Neural cell (in vitro differentiated cells): ENCODE measurements at regions not wholly inside any gene's neighbourhood (a gene's known extent, or its start where the extent isn't known, plus 50 kb on each side); places are given as distances from the start of the nearest gene placed in this dataset.

ENCODE experiments used
- H2AFZ ChIP-seq: fragments of 200-600, 300-800 bp; sonication (generic), shearing (Covaris generic); 2 replicates; pipeline ENCODE4 v1.6.0; 2014; ENCODE audit warnings: low read depth, mild to moderate bottlenecking, antibody characterized with exemption, low read length, moderate library complexity
- H3F3A ChIP-seq: fragments of 200-600 bp; shearing (Covaris generic); 2 replicates; pipeline ENCODE4 v1.6.1; 2016; ENCODE audit warnings: mild to moderate bottlenecking, moderate library complexity, mixed read lengths, antibody characterized with exemption, low read length; ENCODE audit not compliant: insufficient read depth, poor library complexity, severe bottlenecking
- H3K27ac ChIP-seq: fragments of 200-600, 300-800 bp; sonication (generic), shearing (Covaris generic); 2 replicates; pipeline ENCODE4 v1.5.1; 2014; ENCODE audit warnings: mild to moderate bottlenecking, low read length, moderate library complexity
- H3K27me3 ChIP-seq: fragments of 300-800, 200-600 bp; sonication (generic), shearing (Covaris generic); 2 replicates; pipeline ENCODE4 v1.6.0; 2014; ENCODE audit warnings: mild to moderate bottlenecking, low read depth, low read length, moderate library complexity; ENCODE audit not compliant: insufficient read depth
- H3K36me3 ChIP-seq: fragments of 300-800, 200-600 bp; sonication (generic), shearing (Covaris generic); 2 replicates; pipeline ENCODE4 v1.5.1; 2014; ENCODE audit warnings: mild to moderate bottlenecking, antibody characterized with exemption, low read length, moderate library complexity; ENCODE audit not compliant: insufficient read depth
- H3K4me2 ChIP-seq: fragments of 300-800, 200-600 bp; sonication (generic), shearing (Covaris generic); 2 replicates; pipeline ENCODE4 v1.6.0; 2014; ENCODE audit warnings: mild to moderate bottlenecking, low read length
- H3K4me3 ChIP-seq: fragments of 300-800, 200-600 bp; sonication (generic), shearing (Covaris generic); 2 replicates; pipeline ENCODE4 v1.5.1; 2014; ENCODE audit warnings: mild to moderate bottlenecking, low read length, moderate library complexity
- H3K79me2 ChIP-seq: fragments of 200-600 bp; shearing (Covaris generic); replicated peaks from 2 replicates; pipeline ENCODE4 v1.6.0; 2014; ENCODE audit warnings: mild to moderate bottlenecking, low read length, moderate library complexity; ENCODE audit not compliant: insufficient read depth
- H3K9ac ChIP-seq: fragments of 300-800, 200-600 bp; sonication (generic), shearing (Covaris generic); 2 replicates; pipeline ENCODE4 v1.6.1; 2016; ENCODE audit warnings: mild to moderate bottlenecking, low read length, mixed read lengths
- H3K9me2 ChIP-seq: fragments of 200-600 bp; shearing (Covaris generic); 2 replicates; pipeline ENCODE4 v1.6.1; 2016; ENCODE audit warnings: mild to moderate bottlenecking, low read length, mixed read lengths; ENCODE audit not compliant: insufficient read depth
- H3K9me3 ChIP-seq: fragments of 200-600, 300-800 bp; sonication (generic), shearing (Covaris generic); 2 replicates; pipeline ENCODE4 v1.6.1; 2016; ENCODE audit warnings: mild to moderate bottlenecking, mixed run types, low read length, moderate library complexity, mixed read lengths
- H4K20me1 ChIP-seq: fragments of 200-600 bp; shearing (Covaris generic); 2 replicates; pipeline ENCODE4 v1.6.1; 2016; ENCODE audit warnings: mild to moderate bottlenecking, mixed run types; ENCODE audit not compliant: insufficient read depth
- CTCF ChIP-seq: fragments of 450-650 bp; IDR thresholded peaks from 2 replicates; pipeline ENCODE4 v1.5.1; 2014; ENCODE audit warnings: antibody characterized with exemption, mild to moderate bottlenecking, moderate library complexity; ENCODE audit not compliant: poor library complexity, severe bottlenecking
- EP300 ChIP-seq: fragments of 450-650 bp; conservative IDR thresholded peaks from 2 replicates; pipeline ENCODE4 v1.6.1; 2014; ENCODE audit warnings: antibody characterized with exemption, mild to moderate bottlenecking, moderate library complexity; ENCODE audit not compliant: poor library complexity, severe bottlenecking
- EZH2 ChIP-seq: fragments of 200-600, 300-800 bp; shearing (Covaris generic), sonication (generic); IDR thresholded peaks from 2 replicates; pipeline ENCODE4 v1.6.1; 2014; ENCODE audit warnings: antibody characterized with exemption, low read length, borderline replicate concordance, mild to moderate bottlenecking; ENCODE audit not compliant: insufficient read depth, poor library complexity, severe bottlenecking
- MXI1 ChIP-seq: fragments of 450-650 bp; conservative IDR thresholded peaks from 2 replicates; pipeline ENCODE4 v1.6.1; 2014; ENCODE audit warnings: antibody characterized with exemption, mild to moderate bottlenecking; ENCODE audit not compliant: poor library complexity, severe bottlenecking
- POLR2AphosphoS5 ChIP-seq: IDR thresholded peaks from 2 replicates; pipeline ENCODE4 v1.6.1; 2012
- RAD21 ChIP-seq: fragments of 450-650 bp; conservative IDR thresholded peaks from 2 replicates; pipeline ENCODE4 v1.6.1; 2014; ENCODE audit warnings: antibody characterized with exemption, mild to moderate bottlenecking, moderate library complexity
- REST ChIP-seq: IDR thresholded peaks from 2 replicates; pipeline ENCODE4 v1.6.1; 2012; ENCODE audit warnings: borderline replicate concordance
- SMC3 ChIP-seq: fragments of 450-650 bp; conservative IDR thresholded peaks from 2 replicates; pipeline ENCODE4 v1.6.1; 2014; ENCODE audit warnings: antibody characterized with exemption, mild to moderate bottlenecking, moderate library complexity; ENCODE audit not compliant: poor library complexity
- TAF1 ChIP-seq: IDR thresholded peaks from 2 replicates; pipeline ENCODE4 v1.6.1; 2012; ENCODE audit warnings: low read depth

GRCh38 chr5:30385754-30386153 lies 807.7 kb upstream of the CDH6 start:
- no peaks in the 10 kb centered on the region for H3K36me3 ChIP-seq
- no peak overlapping the region for H3K27ac ChIP-seq

GRCh38 chr5:30384171-30384570 lies 809.3 kb upstream of the CDH6 start:
- H3K9me3 ChIP-seq = no peaks in the 10 kb centered on the region
- H3K36me3 ChIP-seq = no peaks in the 10 kb centered on the region
- H3F3A ChIP-seq = no peaks in the 10 kb centered on the region
- H2AFZ ChIP-seq = no peak overlapping the region
- H3K27ac ChIP-seq = peak overlapping the region; percentile 14
- H4K20me1 ChIP-seq = no peaks in the 10 kb centered on the region
- no peak overlapping the region for H3K4me3 ChIP-seq
- no peaks in the 10 kb centered on the region for H3K9me2 ChIP-seq
- H3K9ac ChIP-seq = no peak overlapping the region
- no peaks in the 10 kb centered on the region for H3K79me2 ChIP-seq
- no peak overlapping the region for H3K4me2 ChIP-seq
- H3K27me3 ChIP-seq = no peaks in the 10 kb centered on the region
- no peak for TF ChIP-seq EP300
- no peak for TF ChIP-seq RAD21
- TF ChIP-seq SMC3 = no peak
- no peak for TF ChIP-seq POLR2AphosphoS5
- TF ChIP-seq REST = no peak
- TF ChIP-seq EZH2 = no peak
- TF ChIP-seq MXI1 = no peak

More at GRCh38 chr5:30385754-30386153, 807.7 kb upstream of the CDH6 start:
- H3K9me2 ChIP-seq = no peaks in the 10 kb centered on the region
- H3K4me2 ChIP-seq = no peak overlapping the region
- no peaks in the 10 kb centered on the region for H3K27me3 ChIP-seq
- no peaks in the 10 kb centered on the region for H3K79me2 ChIP-seq
- no peaks in the 10 kb centered on the region for H4K20me1 ChIP-seq
- H2AFZ ChIP-seq = no peak overlapping the region
- TF ChIP-seq EP300 (no peak), RAD21 (no peak), SMC3 (no peak), EZH2 (no peak), TAF1 (no peak), REST (no peak), POLR2AphosphoS5 (no peak), CTCF (no peak), MXI1 (no peak)
- no peak overlapping the region for H3K4me3 ChIP-seq
- no peaks in the 10 kb centered on the region for H3F3A ChIP-seq
- H3K9ac ChIP-seq = no peak overlapping the region
- no peaks in the 10 kb centered on the region for H3K9me3 ChIP-seq
